SK-N-SH treated with all-trans-retinoic acid at 6 μM for 48 hours (cell line): ENCODE measurements at regions not wholly inside any gene's neighbourhood (a gene's known extent, or its start where the extent isn't known, plus 50 kb on each side); places are given as distances from the start of the nearest gene placed in this dataset.

Experiments
- CSRNP3 ChIP-seq: fragments of 250-450 bp; sonication (Bioruptor Pico); IDR thresholded peaks from 2 replicates; pipeline ENCODE4 v1.5.1; 2021; ENCODE audit warnings: mild to moderate bottlenecking, moderate library complexity
- SNAI2 ChIP-seq: fragments of 250-450 bp; sonication (Bioruptor Pico); IDR thresholded peaks from 2 replicates; pipeline ENCODE4 v1.5.0; 2020; ENCODE audit warnings: mild to moderate bottlenecking, moderate library complexity
- ZFP3 ChIP-seq: fragments of 250-450 bp; sonication (Bioruptor Pico); IDR thresholded peaks from 2 replicates; pipeline ENCODE4 v1.5.0; 2020; ENCODE audit warnings: mild to moderate bottlenecking, moderate library complexity
- ZNF8 ChIP-seq: fragments of 450-650 bp; formaldehyde crosslinking; IDR thresholded peaks from 2 replicates; pipeline ENCODE4 v1.5.0; 2020; ENCODE audit warnings: mild to moderate bottlenecking, moderate library complexity

- no peak for TF ChIP-seq SNAI2 (CRISPR knock-in tag)
- no peak for TF ChIP-seq ZFP3 (CRISPR knock-in tag)
- no peak for TF ChIP-seq CSRNP3
- TF ChIP-seq ZNF8 (CRISPR knock-in tag) = no peak
Measured at GRCh38 chr13:53683146-53683545, 654.5 kb downstream of the OLFM4 start.
